Caco-2 (cell line): ENCODE measurements at regions not wholly inside any gene's neighbourhood (a gene's known extent, or its start where the extent isn't known, plus 50 kb on each side); places are given as distances from the start of the nearest gene placed in this dataset.
A peak's percentile ranks its signal among the peaks of the same experiment; 100 is the strongest.

Experiments used
- BruUV-seq: library from RNA; stranded (reverse); fragments of 400-500 nt; replicated peaks from 2 replicates; lab custom pipeline; 2021; lab: Mats Ljungman, UMichigan
- CTCF ChIA-PET: fragments of 300-600 bp; sonication (Branson Sonifier 250); formaldehyde crosslinking; loops from one replicate; lab custom pipeline; 2022; ENCODE audit warnings: antibody characterized with exemption; lab: Charles Lee
- POLR2A ChIA-PET: fragments of 300-600 bp; sonication (Branson Sonifier 250); formaldehyde crosslinking; loops from one replicate; lab custom pipeline; 2022; ENCODE audit warnings: antibody characterized with exemption; lab: Charles Lee
- DNase-seq, 2 experiments: peaks; one replicate each; pipeline versions ENCODE4 v3.0.0 to v3.0.0-alpha.2; 2020 to 2022
- H3K27me3 ChIP-seq: replicated peaks from 2 replicates; pipeline ENCODE4 v1.6.0; 2011; ENCODE audit warnings: low read length; ENCODE audit not compliant: control insufficient read depth, insufficient read depth
- H3K36me3 ChIP-seq: 2 replicates; pipeline ENCODE4 v1.5.1; 2011; ENCODE audit warnings: low read length; ENCODE audit not compliant: control insufficient read depth, insufficient read depth
- H3K4me1 ChIP-seq: fragments of 250-450 bp; sonication (Bioruptor Pico); 2 replicates; pipeline ENCODE4 v1.5.1; 2020; ENCODE audit warnings: mild to moderate bottlenecking
- H3K4me3 ChIP-seq: 2 replicates; pipeline ENCODE4 v1.5.1; 2011; ENCODE audit warnings: low read depth, mild to moderate bottlenecking, control low read depth, low read length
- H3K9me3 ChIP-seq: fragments of 250-450 bp; sonication (Bioruptor Pico); 2 replicates; pipeline ENCODE4 v1.5.1; 2020; ENCODE audit warnings: mild to moderate bottlenecking, moderate library complexity
- H3K27ac Mint-ChIP-seq: one replicate; pipeline ENCODE4 v1.8.0; 2022; ENCODE audit warnings: mixed read lengths; ENCODE audit not compliant: unreplicated experiment
- H3K27me3 Mint-ChIP-seq: one replicate; pipeline ENCODE4 v1.8.0; 2022; ENCODE audit warnings: mixed read lengths; ENCODE audit not compliant: insufficient read depth, unreplicated experiment
- H3K36me3 Mint-ChIP-seq: one replicate; pipeline ENCODE4 v1.8.0; 2022; ENCODE audit warnings: mild to moderate bottlenecking, mixed read lengths; ENCODE audit not compliant: insufficient read depth, unreplicated experiment
- H3K4me1 Mint-ChIP-seq: one replicate; pipeline ENCODE4 v1.8.0; 2022; ENCODE audit warnings: low read depth, mixed read lengths; ENCODE audit not compliant: unreplicated experiment
- H3K4me3 Mint-ChIP-seq: one replicate; pipeline ENCODE4 v1.8.0; 2022; ENCODE audit warnings: mild to moderate bottlenecking, moderate library complexity, mixed read lengths; ENCODE audit not compliant: unreplicated experiment
- H3K9me3 Mint-ChIP-seq: one replicate; pipeline ENCODE4 v1.8.0; 2022; ENCODE audit warnings: mixed read lengths; ENCODE audit not compliant: unreplicated experiment
- CTCF ChIP-seq, 2 experiments: fragments of 200-600 bp in 1 of 2; IDR thresholded peaks; 1 replicate in 1 of 2; 2 replicates in 1 of 2; pipeline versions ENCODE4 v1.5.1 to v1.8.0; 2011 to 2022; ENCODE audit warnings: antibody characterized with exemption in 1 of 2, control low read depth in 1 of 2, inconsistent platforms in 1 of 2, low read depth in 1 of 2, low read length in 1 of 2, mild to moderate bottlenecking in 1 of 2, moderate library complexity in 1 of 2; ENCODE audit not compliant: insufficient read depth in 1 of 2, severe bottlenecking in 1 of 2, unreplicated experiment in 1 of 2
- intact Hi-C: fragments of 100-400 bp; cut with micrococcal nuclease; formaldehyde crosslinking; loops from one replicate; pipeline ENCODE4 v1.10.0; 2022; ENCODE audit not compliant: unreplicated experiment

GRCh38 chr3:144314946-144315345, 343.3 kb downstream of the DIPK2A start:
- H3K4me3 Mint-ChIP-seq: no peak overlapping the region
- intact Hi-C loops: no loop called here
- Histone ChIP-seq H3K36me3 (no peaks in the 10 kb centered on the region), H3K4me3 (no peak overlapping the region), H3K27me3 (no peaks in the 10 kb centered on the region), H3K9me3 (peaks cover 5% of the 10 kb centered on the region), H3K4me1 (peaks cover 26% of the 10 kb centered on the region)
- DNase-seq: no peak
- no peaks in the 10 kb centered on the region for H3K27me3 Mint-ChIP-seq
- no TSS peak for BruUV-seq
- ChIA-PET POLR2A (no interaction called here), CTCF (no interaction called here)
- H3K9me3 Mint-ChIP-seq: peaks cover 25% of the 10 kb centered on the region
- no peak overlapping the region for H3K27ac Mint-ChIP-seq
- H3K36me3 Mint-ChIP-seq: peaks cover 6% of the 10 kb centered on the region
- TF ChIP-seq CTCF (IDR thresholded peaks at IDR 0.05; ENCODE audit: insufficient read depth in 1 of 2, low read depth in 1 of 2, low read length in 1 of 2, severe bottlenecking in 1 of 2, unreplicated experiment in 1 of 2): no peak
- peaks cover 7% of the 10 kb centered on the region for H3K4me1 Mint-ChIP-seq

GRCh38 chr3:144317961-144318360, 346.3 kb downstream of the DIPK2A start:
- no peak for DNase-seq
- peaks cover 5% of the 10 kb centered on the region for H3K9me3 ChIP-seq
- intact Hi-C loops: no loop called here
- ChIA-PET POLR2A (no interaction called here), CTCF (interaction anchor here (0.6 kb wide), 1 partner anchor 239 kb away, joined by 3 read pairs; no protein-coding TSS in a partner anchor)
- Mint-ChIP-seq H3K4me3 (no peak overlapping the region), H3K9me3 (peaks cover 18% of the 10 kb centered on the region), H3K27ac (no peak overlapping the region), H3K36me3 (no peaks in the 10 kb centered on the region), H3K27me3 (no peaks in the 10 kb centered on the region), H3K4me1 (peaks cover 6% of the 10 kb centered on the region)
- H3K27me3 ChIP-seq: no peaks in the 10 kb centered on the region
- H3K36me3 ChIP-seq: no peaks in the 10 kb centered on the region
- no TSS peak for BruUV-seq
- H3K4me3 ChIP-seq: no peak overlapping the region
- no peak for TF ChIP-seq CTCF (IDR thresholded peaks at IDR 0.05; ENCODE audit: insufficient read depth in 1 of 2, low read depth in 1 of 2, low read length in 1 of 2, severe bottlenecking in 1 of 2, unreplicated experiment in 1 of 2)
- peaks cover 10% of the 10 kb centered on the region for H3K4me1 ChIP-seq

- no TSS peak for BruUV-seq
- no peaks in the 10 kb centered on the region for H3K36me3 ChIP-seq
- TF ChIP-seq CTCF (IDR thresholded peaks at IDR 0.05; ENCODE audit: insufficient read depth in 1 of 2, low read depth in 1 of 2, low read length in 1 of 2, severe bottlenecking in 1 of 2, unreplicated experiment in 1 of 2): no peak
- intact Hi-C loops: no loop called here
- Mint-ChIP-seq H3K27me3 (no peaks in the 10 kb centered on the region), H3K27ac (no peak overlapping the region), H3K9me3 (peaks cover 50% of the 10 kb centered on the region), H3K4me3 (no peak overlapping the region), H3K36me3 (peaks cover 5% of the 10 kb centered on the region), H3K4me1 (peaks cover 21% of the 10 kb centered on the region)
- peaks cover 16% of the 10 kb centered on the region for H3K4me1 ChIP-seq
- 0 out of 2 replicates have a peak, but pooled peaks cover 5% of the 10 kb centered on the region for H3K9me3 ChIP-seq
- peak; percentile 46 to 51 for DNase-seq
- no peaks in the 10 kb centered on the region for H3K27me3 ChIP-seq
- CTCF ChIA-PET: no interaction called here
- POLR2A ChIA-PET: no interaction called here
- H3K4me3 ChIP-seq: no peak overlapping the region
Measured at GRCh38 chr3:144324076-144324475, 352.5 kb downstream of the DIPK2A start.
